ENCODE measurements at regions not wholly inside any gene's neighbourhood (a gene's known extent, or its start where the extent isn't known, plus 50 kb on each side); places are given as distances from the start of the nearest gene placed in this dataset.
A peak's percentile ranks its signal among the peaks of the same experiment; 100 is the strongest.

GRCh38 chr9:13447843-13448422 is 168.4 kb upstream of the MPDZ start:
- Mint-ChIP-seq H3K9me3 (no peaks in the 10 kb centered on the region), H3K36me3 (ENCODE audit: low read depth) (no peaks in the 10 kb centered on the region), H3K4me3 (no peak overlapping the region), H3K27me3 (ENCODE audit: insufficient read depth, low read depth, poor library complexity) (no peaks in the 10 kb centered on the region), H3K27ac (peak overlapping the region; percentile 9; the same call in 1 of the 2 replicates), H3K4me1 (peaks cover 36% of the 10 kb centered on the region)
- ATAC-seq (peak; percentile 31; the same call in 1 of the 3 replicates), DNase-seq (ENCODE audit: low spot score) (no peak)
- Histone ChIP-seq H3F3A (replicated peaks; ENCODE audit: low read depth) (no peaks in the 10 kb centered on the region), H3K79me2 (replicated peaks; ENCODE audit: insufficient read depth) (no peaks in the 10 kb centered on the region), H3K4me3 (no peak overlapping the region), H3K4me2 (no peak overlapping the region), H3K36me3 (ENCODE audit: insufficient read depth) (no peaks in the 10 kb centered on the region), H3K9me2 (ENCODE audit: insufficient read depth) (no peaks in the 10 kb centered on the region), H2AFZ (no peak overlapping the region), H3K27ac (ENCODE audit: low read depth) (no peak overlapping the region; the same call in 1 of the 2 replicates), H4K20me1 (replicated peaks; ENCODE audit: insufficient read depth) (no peaks in the 10 kb centered on the region), H3K27me3 (ENCODE audit: insufficient read depth) (no peaks in the 10 kb centered on the region), H3K4me1 (ENCODE audit: insufficient read depth) (peaks cover 23% of the 10 kb centered on the region)
- no peak for TF ChIP-seq EZH2phosphoT487 (IDR thresholded peaks at IDR 0.05; ENCODE audit: unreplicated experiment)
- no peak for TF ChIP-seq REST (IDR thresholded peaks at IDR 0.05; ENCODE audit: unreplicated experiment)
- TF ChIP-seq ZNF331 (CRISPR knock-in tag; IDR thresholded peaks at IDR 0.05; ENCODE audit: low read depth) = no peak
- TF ChIP-seq NANOG (IDR thresholded peaks at IDR 0.05; ENCODE audit: borderline replicate concordance) = no peak
- no peak for TF ChIP-seq EZH2 (IDR thresholded peaks at IDR 0.05; ENCODE audit: low read depth, unreplicated experiment)
- TF ChIP-seq STAT1 (IDR thresholded peaks at IDR 0.05; ENCODE audit: unreplicated experiment) = no peak
- TF ChIP-seq, protein P1, sequence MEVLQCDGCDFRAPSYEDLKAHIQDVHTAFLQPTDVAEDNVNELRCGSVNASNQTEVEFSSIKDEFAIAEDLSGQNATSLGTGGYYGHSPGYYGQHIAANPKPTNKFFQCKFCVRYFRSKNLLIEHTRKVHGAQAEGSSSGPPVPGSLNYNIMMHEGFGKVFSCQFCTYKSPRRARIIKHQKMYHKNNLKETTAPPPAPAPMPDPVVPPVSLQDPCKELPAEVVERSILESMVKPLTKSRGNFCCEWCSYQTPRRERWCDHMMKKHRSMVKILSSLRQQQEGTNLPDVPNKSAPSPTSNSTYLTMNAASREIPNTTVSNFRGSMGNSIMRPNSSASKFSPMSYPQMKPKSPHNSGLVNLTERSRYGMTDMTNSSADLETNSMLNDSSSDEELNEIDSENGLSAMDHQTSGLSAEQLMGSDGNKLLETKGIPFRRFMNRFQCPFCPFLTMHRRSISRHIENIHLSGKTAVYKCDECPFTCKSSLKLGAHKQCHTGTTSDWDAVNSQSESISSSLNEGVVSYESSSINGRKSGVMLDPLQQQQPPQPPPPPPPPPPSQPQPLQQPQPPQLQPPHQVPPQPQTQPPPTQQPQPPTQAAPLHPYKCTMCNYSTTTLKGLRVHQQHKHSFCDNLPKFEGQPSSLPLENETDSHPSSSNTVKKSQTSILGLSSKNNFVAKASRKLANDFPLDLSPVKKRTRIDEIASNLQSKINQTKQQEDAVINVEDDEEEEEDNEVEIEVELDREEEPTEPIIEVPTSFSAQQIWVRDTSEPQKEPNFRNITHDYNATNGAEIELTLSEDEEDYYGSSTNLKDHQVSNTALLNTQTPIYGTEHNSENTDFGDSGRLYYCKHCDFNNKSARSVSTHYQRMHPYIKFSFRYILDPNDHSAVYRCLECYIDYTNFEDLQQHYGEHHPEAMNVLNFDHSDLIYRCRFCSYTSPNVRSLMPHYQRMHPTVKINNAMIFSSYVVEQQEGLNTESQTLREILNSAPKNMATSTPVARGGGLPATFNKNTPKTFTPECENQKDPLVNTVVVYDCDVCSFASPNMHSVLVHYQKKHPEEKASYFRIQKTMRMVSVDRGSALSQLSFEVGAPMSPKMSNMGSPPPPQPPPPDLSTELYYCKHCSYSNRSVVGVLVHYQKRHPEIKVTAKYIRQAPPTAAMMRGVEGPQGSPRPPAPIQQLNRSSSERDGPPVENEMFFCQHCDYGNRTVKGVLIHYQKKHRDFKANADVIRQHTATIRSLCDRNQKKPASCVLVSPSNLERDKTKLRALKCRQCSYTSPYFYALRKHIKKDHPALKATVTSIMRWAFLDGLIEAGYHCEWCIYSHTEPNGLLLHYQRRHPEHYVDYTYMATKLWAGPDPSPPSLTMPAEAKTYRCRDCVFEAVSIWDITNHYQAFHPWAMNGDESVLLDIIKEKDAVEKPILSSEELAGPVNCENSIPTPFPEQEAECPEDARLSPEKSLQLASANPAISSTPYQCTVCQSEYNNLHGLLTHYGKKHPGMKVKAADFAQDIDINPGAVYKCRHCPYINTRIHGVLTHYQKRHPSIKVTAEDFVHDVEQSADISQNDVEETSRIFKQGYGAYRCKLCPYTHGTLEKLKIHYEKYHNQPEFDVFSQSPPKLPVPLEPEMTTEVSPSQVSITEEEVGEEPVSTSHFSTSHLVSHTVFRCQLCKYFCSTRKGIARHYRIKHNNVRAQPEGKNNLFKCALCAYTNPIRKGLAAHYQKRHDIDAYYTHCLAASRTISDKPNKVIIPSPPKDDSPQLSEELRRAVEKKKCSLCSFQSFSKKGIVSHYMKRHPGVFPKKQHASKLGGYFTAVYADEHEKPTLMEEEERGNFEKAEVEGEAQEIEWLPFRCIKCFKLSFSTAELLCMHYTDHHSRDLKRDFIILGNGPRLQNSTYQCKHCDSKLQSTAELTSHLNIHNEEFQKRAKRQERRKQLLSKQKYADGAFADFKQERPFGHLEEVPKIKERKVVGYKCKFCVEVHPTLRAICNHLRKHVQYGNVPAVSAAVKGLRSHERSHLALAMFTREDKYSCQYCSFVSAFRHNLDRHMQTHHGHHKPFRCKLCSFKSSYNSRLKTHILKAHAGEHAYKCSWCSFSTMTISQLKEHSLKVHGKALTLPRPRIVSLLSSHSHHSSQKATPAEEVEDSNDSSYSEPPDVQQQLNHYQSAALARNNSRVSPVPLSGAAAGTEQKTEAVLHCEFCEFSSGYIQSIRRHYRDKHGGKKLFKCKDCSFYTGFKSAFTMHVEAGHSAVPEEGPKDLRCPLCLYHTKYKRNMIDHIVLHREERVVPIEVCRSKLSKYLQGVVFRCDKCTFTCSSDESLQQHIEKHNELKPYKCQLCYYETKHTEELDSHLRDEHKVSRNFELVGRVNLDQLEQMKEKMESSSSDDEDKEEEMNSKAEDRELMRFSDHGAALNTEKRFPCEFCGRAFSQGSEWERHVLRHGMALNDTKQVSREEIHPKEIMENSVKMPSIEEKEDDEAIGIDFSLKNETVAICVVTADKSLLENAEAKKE (CRISPR knock-in tag; IDR thresholded peaks at IDR 0.05) = no peak
- TF ChIP-seq POLR2AphosphoS5 (IDR thresholded peaks at IDR 0.05; ENCODE audit: low read depth) = no peak
- TF ChIP-seq ETS1 (IDR thresholded peaks at IDR 0.05) = no peak
- TF ChIP-seq JUNB (IDR thresholded peaks at IDR 0.05; ENCODE audit: unreplicated experiment) = no peak
- no peak for TF ChIP-seq CREB1 (CRISPR knock-in tag; IDR thresholded peaks at IDR 0.05; ENCODE audit: low read depth)
- no peak for TF ChIP-seq ZNF114 (CRISPR knock-in tag; IDR thresholded peaks at IDR 0.05)
- TF ChIP-seq CTCF (conservative IDR thresholded peaks at IDR 0.05; ENCODE audit: low read depth in 2 of 2) = no peak

Measured in GM23338 (cell line).